DND-41 (cell line): ENCODE measurements at regions not wholly inside any gene's neighbourhood (a gene's known extent, or its start where the extent isn't known, plus 50 kb on each side); places are given as distances from the start of the nearest gene placed in this dataset.

ENCODE experiments used
- ATAC-seq: fragments of 200-7000 bp; cut with Tn5 transposase; 3 replicates; pipeline ENCODE4 v1.9.1; 2021; ENCODE audit warnings: low read depth; ENCODE audit not compliant: insufficient read depth
- DNase-seq: peaks from one replicate; pipeline ENCODE4 v3.0.0-alpha.2; 2020
- H2AFZ ChIP-seq: 2 replicates; pipeline ENCODE4 v1.6.0; 2012; ENCODE audit warnings: low read depth, low read length
- H3K27ac ChIP-seq: 2 replicates; pipeline ENCODE4 v1.5.1; 2012; ENCODE audit warnings: low read length, inconsistent platforms
- H3K27me3 ChIP-seq: fragments of 200-600 bp; sonication (generic); 2 replicates; pipeline ENCODE4 v1.6.0; 2012; ENCODE audit warnings: low read length, mild to moderate bottlenecking, inconsistent platforms; ENCODE audit not compliant: insufficient read depth, poor library complexity
- H3K36me3 ChIP-seq: 2 replicates; pipeline ENCODE4 v1.5.1; 2012; ENCODE audit warnings: low read length, inconsistent platforms; ENCODE audit not compliant: insufficient read depth
- H3K4me1 ChIP-seq: 2 replicates; pipeline ENCODE4 v1.5.1; 2012; ENCODE audit warnings: mild to moderate bottlenecking, low read length; ENCODE audit not compliant: insufficient read depth
- H3K4me2 ChIP-seq: 2 replicates; pipeline ENCODE4 v1.6.0; 2012; ENCODE audit warnings: mild to moderate bottlenecking, moderate library complexity, low read length, inconsistent platforms; ENCODE audit not compliant: insufficient read depth
- H3K4me3 ChIP-seq, 2 experiments: fragments of 200-600 bp in 1 of 2; shearing (Covaris generic) in 1 of 2; 2 replicates each; pipeline ENCODE4 v1.5.1; 2012 to 2016; ENCODE audit warnings: inconsistent platforms in 2 of 2, low read length in 2 of 2, mild to moderate bottlenecking in 2 of 2, low read depth in 1 of 2, moderate library complexity in 1 of 2
- H3K79me2 ChIP-seq: 2 replicates; pipeline ENCODE4 v1.6.0; 2012; ENCODE audit warnings: low read length, inconsistent platforms; ENCODE audit not compliant: insufficient read depth
- H3K9ac ChIP-seq: 2 replicates; pipeline ENCODE4 v1.6.0; 2012; ENCODE audit warnings: low read depth, mild to moderate bottlenecking, inconsistent platforms, low read length, moderate library complexity
- H3K9me3 ChIP-seq: 2 replicates; pipeline ENCODE4 v1.5.1; 2012; ENCODE audit warnings: low read length, moderate library complexity, mild to moderate bottlenecking, inconsistent platforms; ENCODE audit not compliant: insufficient read depth, severe bottlenecking
- H4K20me1 ChIP-seq: 2 replicates; pipeline ENCODE4 v1.6.0; 2012; ENCODE audit warnings: low read length; ENCODE audit not compliant: insufficient read depth
- CTCF ChIP-seq: IDR thresholded peaks from 2 replicates; pipeline ENCODE4 v1.5.1; 2012; ENCODE audit warnings: borderline replicate concordance, low read length, moderate library complexity, mild to moderate bottlenecking; ENCODE audit not compliant: poor library complexity, severe bottlenecking; ENCODE audit errors: extremely low read depth
- EZH2 ChIP-seq: IDR thresholded peaks from 3 replicates; pipeline ENCODE4 v1.6.1; 2012; ENCODE audit warnings: borderline replicate concordance, low read depth, mild to moderate bottlenecking, moderate library complexity, low read length, inconsistent platforms; ENCODE audit not compliant: severe bottlenecking

- H3K4me1 ChIP-seq, result no peaks in the 10 kb centered on the region; the same call in 1 of the 2 replicates
- H3K9ac ChIP-seq, result no peak overlapping the region
- no peak overlapping the region for H3K4me2 ChIP-seq
Observed at GRCh38 chr2:7428454-7429204, 511.4 kb downstream of the RNF144A start.

GRCh38 chr2:7429733-7430132, 512.5 kb downstream of the RNF144A start:
- no peak for TF ChIP-seq EZH2
- no peak for TF ChIP-seq CTCF
- 0 out of 3 replicates have a peak, but pooled peaks have one; percentile 44 for ATAC-seq
- DNase-seq, result no peak
- Histone ChIP-seq H3K4me3 (no peak overlapping the region), H3K27ac (no peak overlapping the region), H3K9ac (no peak overlapping the region), H3K27me3 (no peaks in the 10 kb centered on the region), H4K20me1 (no peaks in the 10 kb centered on the region), H3K4me1 (no peaks in the 10 kb centered on the region; the same call in 1 of the 2 replicates), H3K9me3 (peaks cover 2% of the 10 kb centered on the region), H3K79me2 (no peaks in the 10 kb centered on the region), H2AFZ (no peak overlapping the region), H3K4me2 (no peak overlapping the region), H3K36me3 (no peaks in the 10 kb centered on the region)

More at GRCh38 chr2:7428454-7429204, 511.4 kb downstream of the RNF144A start:
- TF ChIP-seq EZH2 (no peak), CTCF (no peak)
- Histone ChIP-seq H3K4me3 (no peak overlapping the region), H3K36me3 (no peaks in the 10 kb centered on the region), H2AFZ (no peak overlapping the region), H4K20me1 (no peaks in the 10 kb centered on the region), H3K27ac (no peak overlapping the region), H3K9me3 (peaks cover 2% of the 10 kb centered on the region), H3K79me2 (no peaks in the 10 kb centered on the region), H3K27me3 (no peaks in the 10 kb centered on the region)
- no peak for ATAC-seq
- DNase-seq, result no peak

- no peak for DNase-seq
- Histone ChIP-seq H3K9me3 (peaks cover 2% of the 10 kb centered on the region), H3K79me2 (no peaks in the 10 kb centered on the region), H3K27ac (no peak overlapping the region), H3K27me3 (no peaks in the 10 kb centered on the region), H2AFZ (no peak overlapping the region), H3K9ac (no peak overlapping the region), H4K20me1 (no peaks in the 10 kb centered on the region), H3K4me1 (no peaks in the 10 kb centered on the region; the same call in 1 of the 2 replicates), H3K36me3 (no peaks in the 10 kb centered on the region), H3K4me2 (no peak overlapping the region), H3K4me3 (no peak overlapping the region)
- no peak for ATAC-seq
- TF ChIP-seq CTCF, result no peak
- no peak for TF ChIP-seq EZH2
Observed at GRCh38 chr2:7430421-7430868, 513.2 kb downstream of the RNF144A start.
